HL-60 (cell line): ENCODE measurements at regions not wholly inside any gene's neighbourhood (a gene's known extent, or its start where the extent isn't known, plus 50 kb on each side); places are given as distances from the start of the nearest gene placed in this dataset.

Experiments used
- GABPA ChIP-seq: IDR thresholded peaks from 2 replicates; pipeline ENCODE4 v1.6.1; 2012; ENCODE audit warnings: low read depth
- POLR2AphosphoS5 ChIP-seq: IDR thresholded peaks from 2 replicates; pipeline ENCODE4 v1.6.1; 2012; ENCODE audit warnings: low read depth
- REST ChIP-seq: IDR thresholded peaks from 2 replicates; pipeline ENCODE4 v1.6.1; 2012; ENCODE audit warnings: low read depth; ENCODE audit not compliant: insufficient replicate concordance
- SPI1 ChIP-seq: IDR thresholded peaks from 2 replicates; pipeline ENCODE4 v1.6.1; 2012; ENCODE audit warnings: low read depth, mild to moderate bottlenecking, borderline replicate concordance
- TF ChIP-seq, protein P1 (sequence below): IDR thresholded peaks from one replicate; pipeline ENCODE4 v1.5.1; 2011; ENCODE audit warnings: low read length, control low read depth, inconsistent platforms; ENCODE audit not compliant: insufficient read depth

DNA sequence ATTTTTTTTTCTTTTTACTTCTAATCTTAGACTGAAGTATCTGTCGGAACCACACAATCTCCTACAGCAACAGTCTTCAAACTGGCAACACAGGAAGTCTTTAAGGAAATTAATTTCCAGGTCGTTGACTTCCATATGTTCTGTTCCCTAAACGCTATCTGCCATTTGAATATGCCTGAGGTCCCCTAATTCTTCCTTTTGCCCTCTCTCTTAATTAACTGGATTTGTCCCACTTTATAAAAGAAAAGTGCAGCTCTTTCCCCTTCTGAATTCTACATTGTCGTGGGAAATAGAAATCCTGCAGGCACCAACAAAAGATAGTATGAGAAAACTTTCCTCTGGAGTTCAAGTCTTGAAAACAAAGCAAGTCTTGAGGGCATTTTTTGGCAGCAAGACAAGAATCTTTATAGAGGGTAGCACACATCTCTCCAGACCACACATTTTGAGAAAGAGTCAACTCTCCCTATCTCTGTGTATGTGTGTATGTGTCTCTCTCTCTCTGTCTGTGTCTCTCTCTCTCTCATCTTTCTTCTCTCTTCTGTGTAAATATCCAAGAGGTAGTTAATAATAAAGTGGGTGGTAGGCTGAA lies 879.8 kb downstream of the SOCS6 start:
- TF ChIP-seq, protein P1, sequence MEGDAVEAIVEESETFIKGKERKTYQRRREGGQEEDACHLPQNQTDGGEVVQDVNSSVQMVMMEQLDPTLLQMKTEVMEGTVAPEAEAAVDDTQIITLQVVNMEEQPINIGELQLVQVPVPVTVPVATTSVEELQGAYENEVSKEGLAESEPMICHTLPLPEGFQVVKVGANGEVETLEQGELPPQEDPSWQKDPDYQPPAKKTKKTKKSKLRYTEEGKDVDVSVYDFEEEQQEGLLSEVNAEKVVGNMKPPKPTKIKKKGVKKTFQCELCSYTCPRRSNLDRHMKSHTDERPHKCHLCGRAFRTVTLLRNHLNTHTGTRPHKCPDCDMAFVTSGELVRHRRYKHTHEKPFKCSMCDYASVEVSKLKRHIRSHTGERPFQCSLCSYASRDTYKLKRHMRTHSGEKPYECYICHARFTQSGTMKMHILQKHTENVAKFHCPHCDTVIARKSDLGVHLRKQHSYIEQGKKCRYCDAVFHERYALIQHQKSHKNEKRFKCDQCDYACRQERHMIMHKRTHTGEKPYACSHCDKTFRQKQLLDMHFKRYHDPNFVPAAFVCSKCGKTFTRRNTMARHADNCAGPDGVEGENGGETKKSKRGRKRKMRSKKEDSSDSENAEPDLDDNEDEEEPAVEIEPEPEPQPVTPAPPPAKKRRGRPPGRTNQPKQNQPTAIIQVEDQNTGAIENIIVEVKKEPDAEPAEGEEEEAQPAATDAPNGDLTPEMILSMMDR = no peak
- TF ChIP-seq REST (no peak), POLR2AphosphoS5 (no peak), GABPA (no peak), SPI1 (no peak)
